GM19025 (cell line): ENCODE measurements at regions not wholly inside any gene's neighbourhood (a gene's known extent, or its start where the extent isn't known, plus 50 kb on each side); places are given as distances from the start of the nearest gene placed in this dataset.
"Not testable (repeated sequence)": the region's sequence is repeated elsewhere in the genome, so short reads cannot be mapped to it uniquely, and the experiment has no call there.

Experiments used
- ATAC-seq: cut with Tn5 transposase; IDR thresholded peaks from one replicate; pipeline ENCODE4 v1.9.1; 2021; ENCODE audit warnings: mild to moderate bottlenecking, low read depth, moderate library complexity; ENCODE audit not compliant: unreplicated experiment

GRCh38 chr1:143651350-143651992, 320.3 kb downstream of the FAM72C start:
- ATAC-seq: no peak

- ATAC-seq: not testable (repeated sequence)
Measured at GRCh38 chr1:143644035-143644434, 327.8 kb downstream of the FAM72C start.

- ATAC-seq: no peak
Measured at GRCh38 chr1:143643148-143643885, 328.5 kb downstream of the FAM72C start.

GRCh38 chr1:143625886-143626285, 345.9 kb downstream of the FAM72C start:
- ATAC-seq: no peak

GRCh38 chr1:143619851-143620250, 351.9 kb downstream of the FAM72C start:
- no peak for ATAC-seq

GRCh38 chr1:143611159-143611558, 360.6 kb downstream of the FAM72C start:
- ATAC-seq: no peak

GRCh38 chr1:143610196-143610595, 361.6 kb downstream of the FAM72C start:
- no peak for ATAC-seq

- no peak for ATAC-seq
Measured at GRCh38 chr1:143604887-143605286, 366.9 kb downstream of the FAM72C start.

- ATAC-seq: no peak
Measured at GRCh38 chr1:143584508-143584907, 387.3 kb downstream of the FAM72C start.

GRCh38 chr1:143574891-143575520, 396.8 kb downstream of the FAM72C start:
- ATAC-seq: no peak

- ATAC-seq: not testable (repeated sequence)
Measured at GRCh38 chr1:143572661-143573060, 399.1 kb downstream of the FAM72C start.

- not testable (repeated sequence) for ATAC-seq
Measured at GRCh38 chr1:143563761-143564160, 408.0 kb downstream of the FAM72C start.

GRCh38 chr1:143553627-143554026, 418.2 kb downstream of the FAM72C start:
- no peak for ATAC-seq

- not testable (repeated sequence) for ATAC-seq
Measured at GRCh38 chr1:143504703-143505102, 467.1 kb downstream of the FAM72C start.

- not testable (repeated sequence) for ATAC-seq
Measured at GRCh38 chr1:143504080-143504479, 467.7 kb downstream of the FAM72C start.

- not testable (repeated sequence) for ATAC-seq
Measured at GRCh38 chr1:143503048-143503447, 468.7 kb downstream of the FAM72C start.

- ATAC-seq: not testable (repeated sequence)
Measured at GRCh38 chr1:143502038-143502437, 469.7 kb downstream of the FAM72C start.

GRCh38 chr1:143498059-143498749, 473.6 kb downstream of the FAM72C start:
- ATAC-seq: not testable (repeated sequence)

- no peak for ATAC-seq
Measured at GRCh38 chr1:143497374-143497747, 474.4 kb downstream of the FAM72C start.

GRCh38 chr1:143496526-143497373, 475.0 kb downstream of the FAM72C start:
- not testable (repeated sequence) for ATAC-seq
